Stomach (tissue), 4 donors: ENCODE measurements at regions not wholly inside any gene's neighbourhood (a gene's known extent, or its start where the extent isn't known, plus 50 kb on each side); places are given as distances from the start of the nearest gene placed in this dataset.

Experiments used
- CTCF ChIP-seq, 7 experiments: fragments of 450-650 bp in 4 of 7; fragments of 200-600 bp in 3 of 7; sonication (generic) in 3 of 7; IDR thresholded peaks; one replicate each; pipeline ENCODE4 v1.5.1; 2016 to 2019; ENCODE audit warnings: antibody characterized with exemption in 7 of 7, control low read depth in 2 of 7, mild to moderate bottlenecking in 1 of 7
- EP300 ChIP-seq: sonication (generic); formaldehyde crosslinking; IDR thresholded peaks from one replicate; pipeline ENCODE4 v1.6.1; 2017; ENCODE audit warnings: antibody characterized with exemption
- POLR2A ChIP-seq, 4 donors: fragments of 450-650 bp; IDR thresholded peaks; one replicate each; pipeline ENCODE4 v1.6.1; 2016; ENCODE audit warnings: antibody characterized with exemption in 4 of 4, control low read depth in 2 of 4, mild to moderate bottlenecking in 1 of 4, moderate library complexity in 1 of 4
- POLR2AphosphoS5 ChIP-seq, 3 donors: sonication (generic); formaldehyde crosslinking; IDR thresholded peaks; one replicate each; pipeline ENCODE4 v1.6.1; 2016; ENCODE audit warnings: antibody characterized with exemption in 3 of 3

DNA sequence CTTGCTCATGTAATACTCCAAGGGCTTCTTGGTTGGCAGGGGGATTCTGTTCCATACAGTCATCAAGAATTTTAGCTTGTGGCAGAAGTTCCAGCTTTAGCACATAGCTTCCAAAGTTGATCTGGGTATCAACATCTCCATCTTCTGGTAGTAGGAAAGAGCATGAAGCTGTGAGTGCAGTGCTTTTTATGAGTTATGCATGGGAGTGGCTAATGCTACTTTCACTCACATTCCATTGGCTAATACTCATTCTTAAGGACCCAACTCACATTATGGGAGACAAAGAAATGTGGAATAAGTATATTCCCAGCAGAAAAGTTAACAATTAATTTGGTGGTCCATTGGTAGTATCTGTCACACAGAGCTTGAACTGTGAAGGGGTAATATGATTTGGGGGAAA, 194.2 kb upstream of the CHD1 start:
- TF ChIP-seq CTCF (IDR thresholded peaks at IDR 0.05) = no peak
- TF ChIP-seq POLR2AphosphoS5 (IDR thresholded peaks at IDR 0.05) = no peak
- TF ChIP-seq EP300 = no peak
- no peak for TF ChIP-seq POLR2A (IDR thresholded peaks at IDR 0.05)
